Right lobe of liver (tissue), 4 donors: ENCODE measurements at regions not wholly inside any gene's neighbourhood (a gene's known extent, or its start where the extent isn't known, plus 50 kb on each side); places are given as distances from the start of the nearest gene placed in this dataset.

Experiments
- CTCF ChIP-seq, 4 donors: fragments of 200-600 bp in 3 of 4; fragments of 450-650 bp in 1 of 4; IDR thresholded peaks; one replicate each; pipeline versions ENCODE4 v1.5.1 to v1.8.0; 2016 to 2022; ENCODE audit warnings: antibody characterized with exemption in 4 of 4, mild to moderate bottlenecking in 2 of 4
- POLR2A ChIP-seq: fragments of 450-650 bp; IDR thresholded peaks from one replicate; pipeline ENCODE4 v1.6.1; 2017; ENCODE audit warnings: antibody characterized with exemption, mild to moderate bottlenecking
- donor health status: DM: no; HTN: no; CAD: no.
- donor health status: DM: no; HTN: no; CAD: no.
- donor health status: DM: no; HTN: yes; CAD: no.

- TF ChIP-seq POLR2A (no peak), CTCF (IDR thresholded peaks at IDR 0.05) (no peak)
Observed at GRCh38 chr12:75699251-75699650, 187.8 kb upstream of the KRR1 start.
